ENCODE measurements at regions not wholly inside any gene's neighbourhood (a gene's known extent, or its start where the extent isn't known, plus 50 kb on each side); places are given as distances from the start of the nearest gene placed in this dataset.

DNA sequence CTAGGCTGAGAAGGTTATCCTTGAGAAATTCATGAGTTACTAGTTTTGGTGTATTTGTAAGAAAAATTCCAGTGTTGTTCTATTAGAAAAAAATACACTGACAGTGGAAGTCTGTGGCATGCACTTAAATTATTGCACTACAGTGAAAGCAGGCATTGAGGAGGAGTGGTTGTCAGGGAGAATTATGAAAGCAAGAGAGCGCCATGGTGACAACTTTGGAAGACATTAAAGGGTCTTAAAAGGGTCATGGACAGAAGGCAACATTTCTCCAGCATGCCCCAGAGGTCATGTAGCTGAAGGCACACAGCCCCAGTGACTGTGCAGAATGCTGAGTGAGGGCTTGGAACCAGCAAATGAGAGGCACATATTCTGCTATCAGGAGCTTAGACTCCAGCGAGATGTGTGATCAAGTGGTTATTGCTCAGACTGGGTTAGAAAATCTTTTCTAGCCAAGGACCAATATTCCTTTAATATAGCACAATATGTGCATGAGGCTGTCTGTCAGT lies 292.7 kb downstream of the OLFM4 start:
- Histone ChIP-seq H3K36me3 (ENCODE audit: insufficient read depth, low read length) (no peaks in the 10 kb centered on the region), H3K4me1 (ENCODE audit: control insufficient read depth, insufficient read depth, low read length, unreplicated experiment) (no peaks in the 10 kb centered on the region), H2AFZ (ENCODE audit: low read length, unreplicated experiment) (no peak overlapping the region), H3K79me2 (ENCODE audit: control insufficient read depth, insufficient read depth, low read length, unreplicated experiment) (no peaks in the 10 kb centered on the region), H3K27me3 (ENCODE audit: insufficient read depth, low read length) (no peaks in the 10 kb centered on the region), H3K4me3 (ENCODE audit: low read depth, low read length) (no peak overlapping the region), H3K27ac (ENCODE audit: low read depth, low read length) (no peak overlapping the region)

DNA sequence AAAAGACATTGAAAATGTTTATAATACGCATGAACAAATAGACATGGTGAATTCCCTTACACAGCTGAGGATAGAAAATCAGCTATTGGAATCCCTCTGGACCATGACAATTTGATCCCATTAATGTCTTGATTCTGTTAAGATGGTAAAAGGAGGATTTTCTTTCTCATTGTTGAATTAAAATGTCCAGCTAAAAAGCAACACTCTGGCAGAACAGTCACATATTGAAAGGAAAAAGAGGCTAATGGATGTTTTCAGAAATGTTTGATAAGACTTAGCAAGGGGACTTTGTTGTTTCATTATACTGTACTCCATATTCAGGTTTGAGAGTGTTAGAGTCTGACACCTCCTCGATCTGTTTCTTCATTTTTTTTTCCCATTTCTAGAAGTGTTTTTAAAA lies 296.0 kb downstream of the OLFM4 start:
- Histone ChIP-seq H3K27me3 (ENCODE audit: insufficient read depth, low read length) (no peaks in the 10 kb centered on the region), H3K36me3 (ENCODE audit: insufficient read depth, low read length) (no peaks in the 10 kb centered on the region), H3K4me3 (ENCODE audit: low read depth, low read length) (no peak overlapping the region), H3K4me1 (ENCODE audit: control insufficient read depth, insufficient read depth, low read length, unreplicated experiment) (no peaks in the 10 kb centered on the region), H3K79me2 (ENCODE audit: control insufficient read depth, insufficient read depth, low read length, unreplicated experiment) (no peaks in the 10 kb centered on the region), H2AFZ (ENCODE audit: low read length, unreplicated experiment) (no peak overlapping the region), H3K27ac (ENCODE audit: low read depth, low read length) (no peak overlapping the region)

GRCh38 chr13:53326716-53327115 lies 298.1 kb downstream of the OLFM4 start:
- H3K4me1 ChIP-seq (ENCODE audit: control insufficient read depth, insufficient read depth, low read length, unreplicated experiment) = no peaks in the 10 kb centered on the region
- H2AFZ ChIP-seq (ENCODE audit: low read length, unreplicated experiment) = no peak overlapping the region
- H3K27me3 ChIP-seq (ENCODE audit: insufficient read depth, low read length) = no peaks in the 10 kb centered on the region
- no peak overlapping the region for H3K27ac ChIP-seq (ENCODE audit: low read depth, low read length)
- no peak overlapping the region for H3K4me3 ChIP-seq (ENCODE audit: low read depth, low read length)
- H3K79me2 ChIP-seq (ENCODE audit: control insufficient read depth, insufficient read depth, low read length, unreplicated experiment) = no peaks in the 10 kb centered on the region
- no peaks in the 10 kb centered on the region for H3K36me3 ChIP-seq (ENCODE audit: insufficient read depth, low read length)

- Histone ChIP-seq H3K36me3 (ENCODE audit: insufficient read depth, low read length) (no peaks in the 10 kb centered on the region), H3K4me3 (ENCODE audit: low read depth, low read length) (no peak overlapping the region), H3K27ac (ENCODE audit: low read depth, low read length) (no peak overlapping the region), H2AFZ (ENCODE audit: low read length, unreplicated experiment) (no peak overlapping the region), H3K27me3 (ENCODE audit: insufficient read depth, low read length) (no peaks in the 10 kb centered on the region), H3K79me2 (ENCODE audit: control insufficient read depth, insufficient read depth, low read length, unreplicated experiment) (no peaks in the 10 kb centered on the region), H3K4me1 (ENCODE audit: control insufficient read depth, insufficient read depth, low read length, unreplicated experiment) (no peaks in the 10 kb centered on the region)
Observed at GRCh38 chr13:53327680-53328315, 299.2 kb downstream of the OLFM4 start.

DNA sequence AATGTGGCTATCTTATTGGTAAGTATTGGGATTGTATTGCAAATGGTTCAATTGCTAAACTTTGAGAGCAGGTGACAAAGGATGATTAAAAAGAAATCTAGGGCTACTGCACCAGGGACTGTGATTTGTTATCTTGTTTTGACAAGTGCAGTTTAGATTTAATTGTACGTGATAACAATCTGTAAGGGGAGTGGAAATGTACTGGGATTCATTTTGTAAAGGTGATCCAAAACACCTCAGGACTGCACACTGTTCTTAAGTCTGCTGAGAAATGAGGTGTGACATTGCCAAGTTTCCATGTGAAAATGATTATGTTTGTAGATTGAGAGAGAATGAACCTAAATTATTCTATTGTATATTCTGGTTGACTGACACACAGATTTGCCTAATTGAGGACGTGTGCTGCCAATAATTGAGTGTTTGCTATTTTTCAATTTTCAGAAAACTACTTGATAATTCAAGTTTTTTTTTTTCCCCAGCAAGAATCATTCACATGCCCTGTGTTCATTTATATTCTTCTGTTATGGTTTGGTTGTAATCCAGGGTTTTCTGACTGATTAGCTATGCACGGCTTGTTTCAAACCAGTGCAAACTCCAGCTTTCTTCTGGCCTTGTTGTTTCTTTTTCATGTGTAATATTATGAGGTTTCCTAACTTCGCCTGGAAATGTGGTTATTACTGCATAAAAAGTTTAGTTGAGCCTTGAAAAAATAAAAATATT lies 308.0 kb downstream of the OLFM4 start:
- no peaks in the 10 kb centered on the region for H3K79me2 ChIP-seq (ENCODE audit: control insufficient read depth, insufficient read depth, low read length, unreplicated experiment)
- no peaks in the 10 kb centered on the region for H3K36me3 ChIP-seq (ENCODE audit: insufficient read depth, low read length)
- no peak overlapping the region for H3K27ac ChIP-seq (ENCODE audit: low read depth, low read length)
- no peaks in the 10 kb centered on the region for H3K4me1 ChIP-seq (ENCODE audit: control insufficient read depth, insufficient read depth, low read length, unreplicated experiment)
- H3K27me3 ChIP-seq (ENCODE audit: insufficient read depth, low read length) = no peaks in the 10 kb centered on the region
- H2AFZ ChIP-seq (ENCODE audit: low read length, unreplicated experiment) = no peak overlapping the region
- no peak overlapping the region for H3K4me3 ChIP-seq (ENCODE audit: low read depth, low read length)

DNA sequence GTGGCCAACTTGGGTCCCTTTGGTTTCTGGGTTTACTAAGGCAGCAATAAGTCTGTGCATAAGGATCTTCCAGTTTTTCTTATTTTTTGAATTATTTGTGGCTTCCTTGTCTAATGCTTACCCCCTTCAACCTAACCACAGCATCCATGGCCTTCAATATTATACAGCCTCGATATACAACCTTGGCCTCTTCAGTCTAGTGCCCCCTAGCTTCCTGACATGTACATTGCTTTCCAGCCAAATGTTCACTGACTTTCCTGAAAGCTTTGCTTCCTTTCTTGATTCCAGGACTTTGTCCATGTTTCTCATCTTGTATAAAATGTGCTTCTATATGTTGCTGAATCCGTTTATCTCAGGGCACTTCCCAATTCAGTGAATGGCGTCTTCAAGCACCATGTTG lies 310.1 kb downstream of the OLFM4 start:
- Histone ChIP-seq H3K4me1 (ENCODE audit: control insufficient read depth, insufficient read depth, low read length, unreplicated experiment) (no peaks in the 10 kb centered on the region), H3K27me3 (ENCODE audit: insufficient read depth, low read length) (no peaks in the 10 kb centered on the region), H3K36me3 (ENCODE audit: insufficient read depth, low read length) (no peaks in the 10 kb centered on the region), H3K4me3 (ENCODE audit: low read depth, low read length) (no peak overlapping the region), H3K27ac (ENCODE audit: low read depth, low read length) (no peak overlapping the region), H2AFZ (ENCODE audit: low read length, unreplicated experiment) (no peak overlapping the region), H3K79me2 (ENCODE audit: control insufficient read depth, insufficient read depth, low read length, unreplicated experiment) (no peaks in the 10 kb centered on the region)

- Histone ChIP-seq H3K36me3 (ENCODE audit: insufficient read depth, low read length) (no peaks in the 10 kb centered on the region), H3K4me1 (ENCODE audit: control insufficient read depth, insufficient read depth, low read length, unreplicated experiment) (no peaks in the 10 kb centered on the region), H3K4me3 (ENCODE audit: low read depth, low read length) (no peak overlapping the region), H2AFZ (ENCODE audit: low read length, unreplicated experiment) (no peak overlapping the region), H3K27ac (ENCODE audit: low read depth, low read length) (no peak overlapping the region), H3K79me2 (ENCODE audit: control insufficient read depth, insufficient read depth, low read length, unreplicated experiment) (no peaks in the 10 kb centered on the region), H3K27me3 (ENCODE audit: insufficient read depth, low read length) (no peaks in the 10 kb centered on the region)
Observed at GRCh38 chr13:53340505-53341143, 312.0 kb downstream of the OLFM4 start.

GRCh38 chr13:53341144-53341510 lies 312.5 kb downstream of the OLFM4 start:
- Histone ChIP-seq H3K27me3 (ENCODE audit: insufficient read depth, low read length) (no peaks in the 10 kb centered on the region), H3K4me3 (ENCODE audit: low read depth, low read length) (no peak overlapping the region), H3K4me1 (ENCODE audit: control insufficient read depth, insufficient read depth, low read length, unreplicated experiment) (no peaks in the 10 kb centered on the region), H3K79me2 (ENCODE audit: control insufficient read depth, insufficient read depth, low read length, unreplicated experiment) (no peaks in the 10 kb centered on the region), H2AFZ (ENCODE audit: low read length, unreplicated experiment) (no peak overlapping the region), H3K36me3 (ENCODE audit: insufficient read depth, low read length) (no peaks in the 10 kb centered on the region), H3K27ac (ENCODE audit: low read depth, low read length) (no peak overlapping the region)

DNA sequence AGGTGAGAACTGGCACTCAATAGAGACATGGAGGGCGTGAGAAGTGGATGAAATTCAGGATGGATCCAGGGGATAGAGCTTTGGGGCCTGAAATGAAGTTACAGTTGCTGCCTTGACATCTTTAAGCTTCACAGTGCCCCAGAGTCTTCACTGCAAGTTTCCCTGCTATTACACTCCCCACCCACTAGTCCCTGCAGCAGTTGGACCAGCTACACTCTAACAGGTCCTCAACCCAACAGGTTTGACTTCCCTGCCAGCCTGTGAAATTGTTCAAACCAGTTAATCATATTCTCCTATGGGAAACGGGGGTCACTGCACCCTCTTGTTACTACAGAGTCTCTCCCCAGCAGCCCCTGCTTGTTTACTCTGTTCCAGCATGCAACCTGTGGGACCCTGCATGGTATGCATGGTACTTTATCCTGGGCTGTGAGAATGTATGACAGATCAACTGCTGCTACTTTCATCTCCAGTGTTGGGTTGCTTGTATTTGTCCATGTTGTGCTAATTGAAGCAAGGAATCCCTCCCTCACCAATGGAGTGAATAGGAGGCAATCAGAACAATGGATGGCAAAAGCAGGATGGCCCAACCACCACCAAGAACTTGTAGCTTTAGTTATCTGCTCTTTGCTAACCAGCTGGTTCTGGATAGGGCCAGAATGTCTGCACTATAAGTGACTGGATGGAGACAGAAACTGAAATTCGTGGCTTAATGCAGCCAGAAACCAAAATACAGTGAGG lies 314.2 kb downstream of the OLFM4 start:
- no peaks in the 10 kb centered on the region for H3K79me2 ChIP-seq (ENCODE audit: control insufficient read depth, insufficient read depth, low read length, unreplicated experiment)
- H3K36me3 ChIP-seq (ENCODE audit: insufficient read depth, low read length) = no peaks in the 10 kb centered on the region
- no peak overlapping the region for H3K4me3 ChIP-seq (ENCODE audit: low read depth, low read length)
- no peaks in the 10 kb centered on the region for H3K27me3 ChIP-seq (ENCODE audit: insufficient read depth, low read length)
- no peaks in the 10 kb centered on the region for H3K4me1 ChIP-seq (ENCODE audit: control insufficient read depth, insufficient read depth, low read length, unreplicated experiment)
- no peak overlapping the region for H3K27ac ChIP-seq (ENCODE audit: low read depth, low read length)
- no peak overlapping the region for H2AFZ ChIP-seq (ENCODE audit: low read length, unreplicated experiment)

- no peaks in the 10 kb centered on the region for H3K36me3 ChIP-seq (ENCODE audit: insufficient read depth, low read length)
- no peak overlapping the region for H3K4me3 ChIP-seq (ENCODE audit: low read depth, low read length)
- no peaks in the 10 kb centered on the region for H3K79me2 ChIP-seq (ENCODE audit: control insufficient read depth, insufficient read depth, low read length, unreplicated experiment)
- no peak overlapping the region for H2AFZ ChIP-seq (ENCODE audit: low read length, unreplicated experiment)
- H3K27me3 ChIP-seq (ENCODE audit: insufficient read depth, low read length) = no peaks in the 10 kb centered on the region
- no peaks in the 10 kb centered on the region for H3K4me1 ChIP-seq (ENCODE audit: control insufficient read depth, insufficient read depth, low read length, unreplicated experiment)
- no peak overlapping the region for H3K27ac ChIP-seq (ENCODE audit: low read depth, low read length)
Observed at GRCh38 chr13:53343361-53343744, 314.7 kb downstream of the OLFM4 start.
